GM10266 (cell line): ENCODE measurements at regions not wholly inside any gene's neighbourhood (a gene's known extent, or its start where the extent isn't known, plus 50 kb on each side); places are given as distances from the start of the nearest gene placed in this dataset.

Experiments used
- DNase-seq: peaks from one replicate; pipeline ENCODE4 v3.0.0; 2012; ENCODE audit errors: extremely low spot score
- CTCF ChIP-seq: IDR thresholded peaks from 2 replicates; pipeline ENCODE4 v1.5.1; 2012; ENCODE audit warnings: mild to moderate bottlenecking, low read depth; ENCODE audit not compliant: control insufficient read depth, insufficient read depth; ENCODE audit errors: missing control alignments

GRCh38 chr4:24145591-24145990 is 255.7 kb upstream of the PPARGC1A start:
- no peak for DNase-seq
- TF ChIP-seq CTCF: no peak

GRCh38 chr4:24144381-24144780 is 254.5 kb upstream of the PPARGC1A start:
- TF ChIP-seq CTCF: no peak

GRCh38 chr4:24143741-24144140 is 253.9 kb upstream of the PPARGC1A start:
- TF ChIP-seq CTCF: no peak
- no peak for DNase-seq

More at GRCh38 chr4:24144381-24144780, 254.5 kb upstream of the PPARGC1A start:
- DNase-seq: no peak

- TF ChIP-seq CTCF: no peak
- DNase-seq: no peak
Observed at GRCh38 chr4:24141836-24142235, 252.0 kb upstream of the PPARGC1A start.

GRCh38 chr4:24140892-24141291 is 251.0 kb upstream of the PPARGC1A start:
- DNase-seq: no peak
- no peak for TF ChIP-seq CTCF

- no peak for DNase-seq
Observed at GRCh38 chr4:24137671-24138601, 248.1 kb upstream of the PPARGC1A start.

More at GRCh38 chr4:24137671-24138601, 248.1 kb upstream of the PPARGC1A start:
- TF ChIP-seq CTCF: no peak
